Naive thymus-derived CD4-positive, alpha-beta T cell (primary cell): ENCODE measurements at regions not wholly inside any gene's neighbourhood (a gene's known extent, or its start where the extent isn't known, plus 50 kb on each side); places are given as distances from the start of the nearest gene placed in this dataset.

Source experiments
- ATAC-seq: fragments of 150-1000 bp; cut with Tn5 transposase; 2 replicates; pipeline ENCODE4 v1.10.0; 2021; ENCODE audit warnings: mild to moderate bottlenecking, moderate library complexity
- CTCF ChIA-PET: fragments of 350-600 bp; sonication (Branson Sonifier 250); formaldehyde crosslinking; loops from one replicate; lab custom pipeline; 2021; ENCODE audit warnings: antibody characterized with exemption; lab: Charles Lee
- POLR2A ChIA-PET: fragments of 350-600 bp; sonication (Branson Sonifier 250); formaldehyde crosslinking; loops from one replicate; lab custom pipeline; 2021; ENCODE audit warnings: antibody characterized with exemption, inconsistent platforms; lab: Charles Lee
- DNase-seq, 9 donors: peaks; one replicate each; pipeline versions ENCODE4 v3.0.0 to v3.0.0-alpha.2; 2020 to 2022; ENCODE audit warnings: mixed read lengths in 1 of 9
- H3K27ac ChIP-seq: one replicate; pipeline ENCODE4 v1.7.0; 2013; ENCODE audit warnings: mild to moderate bottlenecking, low read depth, low read length, moderate library complexity
- H3K27me3 ChIP-seq, 2 donors: one replicate each; pipeline ENCODE4 v1.7.0; 2013; ENCODE audit warnings: low read length in 2 of 2, mild to moderate bottlenecking in 2 of 2, moderate library complexity in 2 of 2; ENCODE audit not compliant: control insufficient read depth in 2 of 2, insufficient read depth in 2 of 2
- H3K36me3 ChIP-seq, 3 experiments: 1 replicate in 2 of 3; 2 replicates in 1 of 3; pipeline ENCODE4 v1.7.0; 2013; ENCODE audit warnings: low read length in 3 of 3, mild to moderate bottlenecking in 3 of 3, moderate library complexity in 1 of 3; ENCODE audit not compliant: insufficient read depth in 3 of 3, control insufficient read depth in 2 of 3
- H3K4me1 ChIP-seq, 2 donors: one replicate each; pipeline ENCODE4 v1.7.0; 2013; ENCODE audit warnings: low read length in 2 of 2, mild to moderate bottlenecking in 2 of 2, moderate library complexity in 1 of 2; ENCODE audit not compliant: control insufficient read depth in 2 of 2, insufficient read depth in 2 of 2
- H3K4me3 ChIP-seq: 2 replicates; pipeline ENCODE4 v1.7.0; 2013; ENCODE audit warnings: mild to moderate bottlenecking, low read length
- H3K9me3 ChIP-seq, 3 experiments: 1 replicate in 2 of 3; 2 replicates in 1 of 3; pipeline ENCODE4 v1.7.0; 2013; ENCODE audit warnings: low read length in 3 of 3; ENCODE audit not compliant: control insufficient read depth in 2 of 3
- H3K27ac Mint-ChIP-seq, 9 donors: one replicate each; pipeline ENCODE4 v1.8.0; 2020 to 2022; ENCODE audit warnings: mixed read lengths in 9 of 9, mild to moderate bottlenecking in 8 of 9, moderate library complexity in 5 of 9, inconsistent platforms in 2 of 9
- H3K27me3 Mint-ChIP-seq, 5 donors: one replicate each; pipeline ENCODE4 v1.8.0; 2021 to 2022; ENCODE audit warnings: mixed read lengths in 5 of 5, mild to moderate bottlenecking in 1 of 5
- H3K36me3 Mint-ChIP-seq, 5 donors: one replicate each; pipeline ENCODE4 v1.8.0; 2020 to 2022; ENCODE audit warnings: mixed read lengths in 5 of 5, mild to moderate bottlenecking in 3 of 5, inconsistent platforms in 1 of 5
- H3K4me1 Mint-ChIP-seq, 7 donors: one replicate each; pipeline ENCODE4 v1.8.0; 2020 to 2022; ENCODE audit warnings: mixed read lengths in 7 of 7, mild to moderate bottlenecking in 3 of 7, inconsistent platforms in 1 of 7
- H3K4me3 Mint-ChIP-seq, 10 donors: one replicate each; pipeline ENCODE4 v1.8.0; 2020 to 2022; ENCODE audit warnings: mild to moderate bottlenecking in 10 of 10, mixed read lengths in 10 of 10, moderate library complexity in 6 of 10, inconsistent platforms in 2 of 10
- H3K9me3 Mint-ChIP-seq, 11 donors: one replicate each; pipeline ENCODE4 v1.8.0; 2020 to 2022; ENCODE audit warnings: mixed read lengths in 11 of 11, mild to moderate bottlenecking in 4 of 11, inconsistent platforms in 1 of 11, moderate library complexity in 1 of 11
- intact Hi-C, 2 donors: fragments of 100-400 bp; cut with micrococcal nuclease; formaldehyde crosslinking; loops; one replicate each; pipeline ENCODE4 v1.15.1; 2023

GRCh38 chr13:62033934-62034333 lies 618.3 kb upstream of the PCDH20 start:
- no peak overlapping the region for H3K4me3 Mint-ChIP-seq
- no peak for ATAC-seq
- Histone ChIP-seq H3K4me1 (no peaks in the 10 kb centered on the region), H3K9me3 (no peaks in the 10 kb centered on the region), H3K27me3 (no peaks in the 10 kb centered on the region), H3K36me3 (no peaks in the 10 kb centered on the region), H3K27ac (no peak overlapping the region), H3K4me3 (no peak overlapping the region)
- no peaks in the 10 kb centered on the region for H3K27me3 Mint-ChIP-seq
- ChIA-PET POLR2A (no interaction called here), CTCF (no interaction called here)
- no peaks in the 10 kb centered on the region for H3K4me1 Mint-ChIP-seq
- H3K36me3 Mint-ChIP-seq: no peaks in the 10 kb centered on the region
- H3K27ac Mint-ChIP-seq: no peak overlapping the region
- no peak for DNase-seq
- peaks cover 0 to 15% (median 4%) of the 10 kb centered on the region in 11 donors for H3K9me3 Mint-ChIP-seq
- intact Hi-C loops: no loop called here

- H3K36me3 Mint-ChIP-seq: no peaks in the 10 kb centered on the region
- Histone ChIP-seq H3K9me3 (no peaks in the 10 kb centered on the region), H3K4me1 (no peaks in the 10 kb centered on the region), H3K4me3 (no peak overlapping the region), H3K36me3 (no peaks in the 10 kb centered on the region), H3K27ac (no peak overlapping the region), H3K27me3 (no peaks in the 10 kb centered on the region)
- ATAC-seq (no peak), DNase-seq (no peak)
- H3K4me3 Mint-ChIP-seq: no peak overlapping the region
- H3K4me1 Mint-ChIP-seq: no peaks in the 10 kb centered on the region
- no peak overlapping the region for H3K27ac Mint-ChIP-seq
- ChIA-PET POLR2A (no interaction called here), CTCF (no interaction called here)
- intact Hi-C loops: no loop called here
- H3K9me3 Mint-ChIP-seq: peaks cover 0 to 17% (median 1%) of the 10 kb centered on the region in 11 donors
- no peaks in the 10 kb centered on the region for H3K27me3 Mint-ChIP-seq
Observed at GRCh38 chr13:62022369-62022768, 606.7 kb upstream of the PCDH20 start.

- Histone ChIP-seq H3K27ac (no peak overlapping the region), H3K27me3 (no peaks in the 10 kb centered on the region), H3K36me3 (no peaks in the 10 kb centered on the region), H3K4me1 (no peaks in the 10 kb centered on the region), H3K4me3 (no peak overlapping the region), H3K9me3 (no peaks in the 10 kb centered on the region)
- intact Hi-C loops: no loop called here
- no peak overlapping the region for H3K27ac Mint-ChIP-seq
- ChIA-PET CTCF (no interaction called here), POLR2A (no interaction called here)
- H3K4me3 Mint-ChIP-seq: no peak overlapping the region
- no peaks in the 10 kb centered on the region for H3K4me1 Mint-ChIP-seq
- H3K36me3 Mint-ChIP-seq: no peaks in the 10 kb centered on the region
- no peaks in the 10 kb centered on the region for H3K27me3 Mint-ChIP-seq
- no peak for ATAC-seq
- no peak for DNase-seq
- peaks cover 0 to 17% (median 0%) of the 10 kb centered on the region in 11 donors for H3K9me3 Mint-ChIP-seq
Observed at GRCh38 chr13:62019858-62020257, 604.2 kb upstream of the PCDH20 start.

- ATAC-seq: no peak
- H3K27ac Mint-ChIP-seq: no peak overlapping the region
Observed at GRCh38 chr13:62014299-62014698, 598.6 kb upstream of the PCDH20 start.

GRCh38 chr13:62003452-62003851 lies 587.8 kb upstream of the PCDH20 start:
- no peaks in the 10 kb centered on the region for H3K27me3 ChIP-seq
- Mint-ChIP-seq H3K4me3 (no peak overlapping the region), H3K27me3 (no peaks in the 10 kb centered on the region), H3K27ac (no peak overlapping the region), H3K4me1 (no peaks in the 10 kb centered on the region), H3K36me3 (no peaks in the 10 kb centered on the region), H3K9me3 (peaks cover 0 to 11% (median 4%) of the 10 kb centered on the region in 11 donors)
- no peak for ATAC-seq
- H3K4me3 ChIP-seq: no peak overlapping the region
- no peak overlapping the region for H3K27ac ChIP-seq
- DNase-seq: no peak
- H3K4me1 ChIP-seq: no peaks in the 10 kb centered on the region
- no peaks in the 10 kb centered on the region for H3K36me3 ChIP-seq
- H3K9me3 ChIP-seq: no peaks in the 10 kb centered on the region
- POLR2A ChIA-PET: no interaction called here
- CTCF ChIA-PET: no interaction called here
- intact Hi-C loops: no loop called here

More at GRCh38 chr13:62014299-62014698, 598.6 kb upstream of the PCDH20 start:
- no peaks in the 10 kb centered on the region for H3K9me3 ChIP-seq
- no peak for DNase-seq
- H3K36me3 Mint-ChIP-seq: no peaks in the 10 kb centered on the region
- H3K4me1 ChIP-seq: no peaks in the 10 kb centered on the region
- no peak overlapping the region for H3K27ac ChIP-seq
- H3K27me3 Mint-ChIP-seq: no peaks in the 10 kb centered on the region
- no peaks in the 10 kb centered on the region for H3K36me3 ChIP-seq
- POLR2A ChIA-PET: no interaction called here
- H3K4me1 Mint-ChIP-seq: no peaks in the 10 kb centered on the region
- intact Hi-C loops: no loop called here
- H3K9me3 Mint-ChIP-seq: no peaks in the 10 kb centered on the region
- no peaks in the 10 kb centered on the region for H3K27me3 ChIP-seq
- H3K4me3 ChIP-seq: no peak overlapping the region
- CTCF ChIA-PET: no interaction called here
- no peak overlapping the region for H3K4me3 Mint-ChIP-seq

GRCh38 chr13:61994174-61994573 lies 578.5 kb upstream of the PCDH20 start:
- no peak overlapping the region for H3K4me3 ChIP-seq
- no peak overlapping the region for H3K4me3 Mint-ChIP-seq
- intact Hi-C loops: no loop called here
- no peaks in the 10 kb centered on the region for H3K27me3 Mint-ChIP-seq
- no peaks in the 10 kb centered on the region for H3K27me3 ChIP-seq
- no peaks in the 10 kb centered on the region for H3K36me3 Mint-ChIP-seq
- no peaks in the 10 kb centered on the region for H3K4me1 Mint-ChIP-seq
- H3K36me3 ChIP-seq: no peaks in the 10 kb centered on the region
- POLR2A ChIA-PET: no interaction called here
- H3K27ac ChIP-seq: no peak overlapping the region
- no peak overlapping the region for H3K27ac Mint-ChIP-seq
- DNase-seq (no peak), ATAC-seq (no peak)
- CTCF ChIA-PET: no interaction called here
- H3K9me3 Mint-ChIP-seq: peaks cover 0 to 17% (median 5%) of the 10 kb centered on the region in 11 donors
- no peaks in the 10 kb centered on the region for H3K9me3 ChIP-seq
- no peaks in the 10 kb centered on the region for H3K4me1 ChIP-seq

- no peaks in the 10 kb centered on the region for H3K4me1 ChIP-seq
- intact Hi-C loops: no loop called here
- ATAC-seq (no peak), DNase-seq (no peak)
- no peak overlapping the region for H3K4me3 Mint-ChIP-seq
- peaks cover 0 to 14% (median 3%) of the 10 kb centered on the region in 11 donors for H3K9me3 Mint-ChIP-seq
- CTCF ChIA-PET: no interaction called here
- no peaks in the 10 kb centered on the region for H3K27me3 Mint-ChIP-seq
- H3K27ac ChIP-seq: no peak overlapping the region
- H3K36me3 ChIP-seq: no peaks in the 10 kb centered on the region
- no peaks in the 10 kb centered on the region for H3K27me3 ChIP-seq
- POLR2A ChIA-PET: no interaction called here
- H3K27ac Mint-ChIP-seq: no peak overlapping the region
- H3K9me3 ChIP-seq: no peaks in the 10 kb centered on the region
- H3K4me3 ChIP-seq: no peak overlapping the region
- no peaks in the 10 kb centered on the region for H3K36me3 Mint-ChIP-seq
- H3K4me1 Mint-ChIP-seq: no peaks in the 10 kb centered on the region
Observed at GRCh38 chr13:61989978-61990377, 574.3 kb upstream of the PCDH20 start.
